ENCODE measurements at regions not wholly inside any gene's neighbourhood (a gene's known extent, or its start where the extent isn't known, plus 50 kb on each side); places are given as distances from the start of the nearest gene placed in this dataset.

DNA sequence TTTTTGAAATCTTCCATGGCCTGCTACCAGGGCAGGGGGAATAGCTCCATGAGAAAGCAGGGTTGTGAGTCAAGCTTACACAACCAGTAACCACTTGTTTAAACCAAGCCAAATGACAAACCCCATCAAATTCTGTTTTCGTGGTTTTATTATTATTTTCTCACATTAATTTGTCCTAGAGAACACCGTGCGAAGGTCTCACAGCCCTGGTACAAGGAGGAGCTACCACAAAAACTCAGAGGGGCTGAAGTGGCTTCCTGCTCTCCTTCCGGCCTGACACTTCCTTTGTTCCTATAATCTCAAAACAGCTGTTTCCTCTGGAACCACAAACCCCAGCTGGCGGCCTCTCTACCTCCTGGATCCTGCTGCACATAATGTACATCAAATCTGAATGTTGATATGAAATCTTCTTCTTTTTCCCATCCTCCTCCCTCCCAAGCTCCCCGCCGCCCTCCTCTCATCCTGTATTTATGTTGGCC, 375.9 kb downstream of the MCTP2 start:
- no peak for DNase-seq

DNA sequence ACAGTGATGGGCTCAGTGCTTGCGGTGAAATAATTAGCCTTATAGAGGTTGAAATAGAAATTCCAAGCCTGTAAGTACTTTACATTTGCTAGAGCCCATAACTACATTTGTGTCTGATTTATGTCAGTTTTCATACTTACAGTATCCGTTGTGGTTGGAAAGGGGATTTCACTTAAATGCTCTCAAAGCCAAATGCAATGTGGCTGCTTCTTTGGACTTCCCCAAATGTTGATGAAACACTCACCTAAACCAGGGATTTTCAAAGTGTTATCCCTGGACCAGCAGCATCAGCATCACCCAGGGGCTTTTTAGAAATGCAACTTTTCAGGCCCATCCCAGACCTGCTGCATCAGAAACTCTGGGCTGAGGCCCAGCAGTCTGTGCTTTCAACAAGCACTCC, 378.7 kb downstream of the MCTP2 start:
- DNase-seq, result no peak

- DNase-seq, result no peak
These were observed 379.1 kb downstream of the MCTP2 start for GRCh38 chr15:94610485-94610884.

DNA sequence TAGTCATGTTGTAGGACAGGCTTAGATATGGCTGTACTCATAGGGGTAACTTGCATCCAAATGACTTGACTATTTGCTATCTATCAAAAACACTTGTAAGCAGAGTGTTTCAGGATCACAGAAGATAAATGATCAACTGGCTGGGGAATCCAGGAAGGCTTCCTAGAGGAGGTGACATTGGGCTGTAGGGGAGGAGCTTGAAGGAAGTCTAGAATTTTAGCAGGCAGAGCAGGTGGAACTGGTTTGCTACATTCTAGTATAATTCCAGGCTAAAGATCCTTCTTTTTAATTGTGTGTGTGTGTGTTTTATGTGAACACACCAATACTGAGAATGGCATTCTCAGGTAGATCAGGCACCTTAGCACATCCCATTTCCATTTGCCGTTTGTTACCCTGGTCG, 380.3 kb downstream of the MCTP2 start:
- DNase-seq, result no peak

DNA sequence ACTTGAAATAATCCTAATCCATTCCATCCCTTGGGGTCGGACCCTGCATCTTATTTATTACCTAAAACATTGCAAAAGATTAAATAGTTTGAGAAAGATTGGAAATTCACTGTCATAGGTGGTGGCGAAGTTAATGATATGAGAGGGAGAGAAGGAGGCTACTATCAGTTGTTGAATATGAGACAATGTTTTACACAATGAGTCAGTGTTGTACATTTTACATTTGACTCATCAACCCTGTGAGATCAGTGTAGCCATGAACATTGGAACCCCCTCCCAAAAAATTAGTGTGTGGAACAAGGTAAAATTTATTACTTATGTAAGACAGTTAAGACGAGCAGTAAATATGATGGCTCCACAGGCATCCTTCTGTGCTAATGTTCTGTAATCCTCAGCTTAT, 384.3 kb downstream of the MCTP2 start:
- no peak for DNase-seq

DNA sequence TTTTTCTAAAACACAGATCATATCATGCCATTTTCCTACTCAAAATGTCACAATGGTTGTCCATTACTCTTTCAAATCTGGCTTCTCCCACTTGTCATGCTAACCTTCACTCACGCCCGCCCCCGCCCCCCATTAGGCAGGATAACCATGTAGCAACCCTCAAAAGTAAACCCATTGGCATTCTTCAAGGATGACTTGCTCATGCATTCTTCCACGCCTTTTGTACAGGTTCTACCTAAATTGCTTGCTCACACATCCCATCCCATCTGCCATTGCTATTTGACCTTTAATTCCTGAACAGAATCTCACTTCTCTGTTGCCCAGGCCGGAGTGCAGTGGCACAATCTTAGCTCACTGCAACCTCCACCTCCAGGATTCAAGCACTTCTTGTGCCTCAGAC, 389.3 kb downstream of the MCTP2 start:
- no peak for DNase-seq

GRCh38 chr15:94621736-94622135, 390.4 kb downstream of the MCTP2 start:
- no peak for DNase-seq

GRCh38 chr15:94626949-94627348, 395.6 kb downstream of the MCTP2 start:
- no peak for DNase-seq

DNA sequence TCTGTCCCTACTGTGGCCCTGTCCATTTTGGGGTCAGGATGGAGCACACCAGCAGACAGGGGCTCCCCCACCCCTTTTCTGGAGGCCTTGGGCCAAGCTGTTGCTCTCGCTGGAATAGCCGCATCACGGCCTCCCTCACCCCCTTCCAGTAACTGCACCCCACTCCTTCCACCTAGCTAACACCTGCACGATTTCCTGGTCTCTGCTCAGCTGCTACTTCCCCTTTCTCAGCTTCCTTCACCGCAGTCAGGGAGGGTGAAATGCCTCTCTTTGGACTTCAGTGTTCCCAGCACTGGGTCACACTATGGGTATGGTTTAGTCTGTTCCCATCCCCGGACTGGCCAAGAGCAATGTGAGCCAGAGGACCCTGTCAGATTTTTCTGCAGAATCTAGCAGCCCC, 400.2 kb downstream of the MCTP2 start:
- no peak for DNase-seq

DNA sequence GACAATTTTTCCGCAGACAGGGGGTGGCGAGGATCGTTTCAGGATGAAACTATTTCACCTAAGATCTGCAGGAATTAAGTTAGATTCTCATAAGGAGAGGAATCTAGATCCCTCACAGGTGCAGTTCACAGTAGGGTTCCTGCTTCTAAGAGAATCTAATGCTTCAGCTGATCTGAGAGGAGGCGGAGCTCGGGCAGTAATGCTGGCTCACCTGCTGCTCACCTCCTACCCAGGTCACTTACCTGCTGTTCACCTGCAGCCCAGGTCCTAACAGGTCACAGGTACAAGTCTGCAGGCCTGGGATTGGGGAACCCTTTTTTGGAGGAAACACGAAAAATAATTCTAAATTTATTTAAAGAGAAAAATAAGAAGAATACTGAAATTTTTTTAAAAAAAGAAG, 406.8 kb downstream of the MCTP2 start:
- DNase-seq, result no peak

GRCh38 chr15:94639701-94640100, 408.3 kb downstream of the MCTP2 start:
- DNase-seq, result no peak

DNA sequence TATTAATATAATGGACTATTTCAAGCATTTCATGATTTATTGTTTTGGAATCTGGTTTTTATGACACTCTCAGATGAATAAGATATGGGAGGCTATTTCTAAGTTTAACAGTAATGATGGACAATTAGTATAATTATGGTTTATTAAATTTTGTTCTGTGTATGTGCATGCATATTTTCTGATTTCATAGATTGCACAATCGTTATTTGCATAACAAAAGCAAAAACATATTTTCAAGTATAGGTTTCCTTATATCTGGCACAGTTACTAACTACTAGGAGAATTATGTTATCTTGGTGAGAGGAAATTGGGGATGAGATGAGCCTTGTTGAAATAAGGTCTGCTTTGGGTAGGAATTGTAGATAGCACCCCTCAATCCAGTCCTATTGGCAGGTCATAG, 413.1 kb downstream of the MCTP2 start:
- no peak for DNase-seq

GRCh38 chr15:94653071-94653470, 421.7 kb downstream of the MCTP2 start:
- DNase-seq, result no peak

- no peak for DNase-seq
These were observed 424.0 kb downstream of the MCTP2 start for GRCh38 chr15:94655249-94655880.

DNA sequence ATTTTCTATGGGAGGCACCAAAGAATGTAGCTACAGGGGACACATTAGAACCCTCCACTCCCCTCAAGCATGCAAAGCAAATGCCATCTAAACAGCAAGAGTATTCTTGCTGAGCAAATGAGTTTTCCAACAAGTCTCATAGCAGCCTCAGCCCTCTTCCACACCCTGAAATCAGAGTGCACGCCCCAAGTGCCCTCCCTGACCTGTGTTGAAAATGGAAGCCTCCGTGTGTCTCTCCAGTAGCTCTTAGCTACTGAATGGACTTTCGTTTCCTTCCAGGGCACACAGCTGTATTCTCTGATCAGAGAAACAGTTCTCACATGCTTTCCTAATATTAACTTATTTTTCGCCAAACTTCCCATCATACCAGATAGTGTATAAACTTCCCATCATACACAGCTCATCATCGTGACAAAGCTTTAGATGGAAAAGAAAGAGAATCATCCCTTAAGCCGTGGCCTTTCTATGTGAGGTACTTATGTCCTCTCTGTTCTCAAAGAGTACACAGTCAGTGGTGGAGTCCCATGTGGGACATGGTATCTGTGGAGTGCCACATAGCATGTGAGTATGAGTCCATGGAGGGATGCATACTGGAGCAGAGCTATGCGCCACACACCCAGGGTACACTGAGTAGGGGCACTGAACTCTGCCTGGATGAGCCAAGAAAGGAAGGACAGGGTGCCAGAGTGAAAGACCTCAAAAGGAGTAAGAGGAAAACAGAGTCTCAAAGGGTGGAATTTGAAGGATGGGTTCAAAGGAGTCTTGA, 434.5 kb downstream of the MCTP2 start:
- no peak for DNase-seq

- DNase-seq, result no peak
These were observed 435.2 kb downstream of the MCTP2 start for GRCh38 chr15:94666553-94666952.

DNA sequence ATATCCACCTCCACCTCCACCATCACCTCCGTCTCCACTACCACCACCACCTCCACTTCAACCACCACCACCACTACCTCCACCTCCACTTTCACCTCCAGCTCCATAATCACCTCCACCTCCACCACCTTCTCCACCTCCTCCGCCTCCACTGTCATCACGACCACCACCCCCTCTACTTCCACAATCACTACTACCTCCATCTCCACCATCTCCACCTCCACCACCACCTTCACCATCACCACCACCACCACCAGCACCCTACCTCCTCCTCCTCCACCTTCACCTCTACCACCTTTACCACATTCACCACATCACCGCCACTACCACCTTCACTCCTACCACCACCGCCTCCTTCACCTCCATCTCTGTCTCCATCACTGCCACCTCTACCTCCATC, 435.7 kb downstream of the MCTP2 start:
- DNase-seq, result no peak

DNA sequence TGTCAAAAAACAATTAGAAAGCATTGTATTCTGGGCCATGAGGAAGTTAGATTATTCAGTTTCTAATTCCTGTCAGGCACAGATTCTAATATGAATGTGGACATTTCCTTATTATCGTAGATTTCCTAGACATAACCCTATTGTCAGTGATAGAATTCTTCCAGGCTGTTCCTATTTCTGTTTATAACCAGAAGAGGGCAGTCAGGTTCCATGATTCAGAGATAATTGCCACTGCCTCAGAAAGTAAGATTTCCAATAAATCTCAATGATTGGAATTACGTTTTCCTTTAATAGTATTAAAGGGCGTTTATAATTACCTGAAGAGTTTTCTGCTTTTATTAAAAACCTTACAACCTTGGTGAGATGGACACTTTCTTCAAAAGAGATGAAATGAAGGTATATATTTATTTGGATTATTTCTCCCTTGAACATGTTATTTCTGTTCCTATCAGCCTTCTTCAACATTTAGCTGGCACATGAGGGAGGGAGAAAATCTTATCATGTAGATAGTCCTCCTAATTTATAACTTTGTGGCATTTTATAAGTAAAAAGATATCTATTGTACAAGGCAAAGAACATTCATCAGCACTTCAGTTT, 439.2 kb downstream of the MCTP2 start:
- no peak for DNase-seq

DNA sequence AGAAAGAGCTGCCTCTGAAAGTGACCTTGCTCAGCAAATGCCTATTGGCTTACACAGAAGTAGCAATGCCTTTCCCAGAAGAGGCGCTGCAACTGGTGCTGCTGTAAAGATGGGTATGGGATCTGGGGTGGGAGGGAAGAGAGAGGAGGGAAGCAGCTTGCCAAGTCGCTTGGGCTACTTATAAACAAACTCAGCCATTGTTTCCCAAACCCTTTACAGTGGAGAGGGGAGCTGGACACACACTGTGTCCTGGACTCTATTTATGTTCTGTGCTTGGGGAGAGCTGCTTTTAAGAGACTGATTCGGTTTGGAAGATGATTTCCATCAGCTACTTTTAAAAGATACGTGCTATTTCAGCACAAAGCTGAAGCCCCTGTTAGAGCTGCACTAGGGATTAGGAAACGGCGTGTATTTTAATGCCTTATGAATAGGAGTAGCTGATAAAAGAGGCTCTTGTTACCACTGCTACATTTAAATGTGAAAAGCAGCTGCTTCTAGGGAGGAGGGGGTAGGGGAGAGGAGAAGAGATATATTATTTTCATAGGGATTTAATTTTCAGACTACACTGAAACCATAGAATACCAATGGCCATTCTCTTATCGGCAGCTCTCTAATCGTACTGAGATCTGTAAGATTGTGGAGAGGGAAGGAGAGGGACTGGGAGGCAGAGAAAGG, 440.6 kb downstream of the MCTP2 start:
- DNase-seq, result no peak

DNA sequence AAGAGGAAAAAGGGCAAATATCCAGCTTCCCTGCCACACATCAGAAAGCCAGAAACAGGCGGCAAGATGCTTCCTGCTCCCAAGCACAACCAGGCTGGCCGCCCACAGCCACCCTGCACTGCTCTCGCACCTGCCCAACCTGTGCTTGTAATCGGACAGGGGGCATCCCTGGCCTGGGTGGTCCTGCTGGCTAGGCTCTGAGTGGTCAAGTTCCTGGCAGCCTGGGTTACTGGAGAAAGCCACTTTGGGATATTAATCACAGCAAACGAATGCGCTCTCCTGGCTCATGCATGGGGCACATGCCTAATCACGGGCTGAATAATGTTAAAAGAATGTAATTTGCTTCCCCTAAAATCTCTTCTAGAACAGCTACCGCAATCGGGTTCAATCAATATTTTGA, 442.4 kb downstream of the MCTP2 start:
- DNase-seq, result no peak

GRCh38 chr15:94674296-94674695, 442.9 kb downstream of the MCTP2 start:
- no peak for DNase-seq

GRCh38 chr15:94677202-94677790, 445.9 kb downstream of the MCTP2 start:
- no peak for DNase-seq

- no peak for DNase-seq
These were observed 450.8 kb downstream of the MCTP2 start for GRCh38 chr15:94682171-94682570.

All from stimulated activated CD4-positive, alpha-beta T cell treated with anti-CD3 and anti-CD28 coated beads, Interleukin-4, amount 100 ng/mL, for 1 hour (primary cell).